Esophagus squamous epithelium (tissue), 5 donors: ENCODE measurements at regions not wholly inside any gene's neighbourhood (a gene's known extent, or its start where the extent isn't known, plus 50 kb on each side); places are given as distances from the start of the nearest gene placed in this dataset.

Experiments
- DNase-seq: peaks from one replicate; lab custom pipeline; 2025; lab: John Stamatoyannopoulos, UW
- H3K27ac ChIP-seq, 4 donors: fragments of 200-600 bp; sonication (generic); one replicate each; pipeline ENCODE4 v1.5.1; 2016 to 2019; ENCODE audit warnings: mild to moderate bottlenecking in 1 of 4
- H3K27me3 ChIP-seq, 4 donors: fragments of 200-600 bp; sonication (generic); 1 replicate in 3 of 4; 2 replicates in 1 of 4; pipeline versions ENCODE4 v1.5.1 to v1.6.0; 2017 to 2021; ENCODE audit warnings: antibody characterized with exemption in 1 of 4
- H3K36me3 ChIP-seq, 3 donors: fragments of 200-600 bp; sonication (generic); one replicate each; pipeline ENCODE4 v1.5.1; 2016 to 2019
- H3K4me1 ChIP-seq, 3 donors: fragments of 200-600 bp; sonication (generic); one replicate each; pipeline ENCODE4 v1.5.1; 2017 to 2019
- H3K4me3 ChIP-seq, 4 donors: fragments of 200-600 bp; sonication (generic); 1 replicate in 3 of 4; 2 replicates in 1 of 4; pipeline ENCODE4 v1.5.1; 2016 to 2019; ENCODE audit warnings: mild to moderate bottlenecking in 2 of 4, moderate library complexity in 1 of 4
- H3K9me3 ChIP-seq, 3 donors: fragments of 200-600 bp; sonication (generic); one replicate each; pipeline ENCODE4 v1.5.1; 2016 to 2019
- POLR2A ChIP-seq, 4 donors: fragments of 450-650 bp; IDR thresholded peaks; one replicate each; pipeline ENCODE4 v1.6.1; 2017; ENCODE audit warnings: antibody characterized with exemption in 4 of 4, mild to moderate bottlenecking in 4 of 4, moderate library complexity in 3 of 4
- WGBS, 2 donors: methylation state at CpG; one replicate each; pipeline ENCODE4 v1.1.5; 2018; 5-methylcytosine and 5-hydroxymethylcytosine counted together
- intact Hi-C: fragments of 100-400 bp; cut with DNase I; formaldehyde crosslinking; loops from one replicate; pipeline ENCODE4 v1.15.0; 2022
- TF ChIP-seq, protein P1 (sequence below), 6 experiments: fragments of 450-650 bp in 4 of 6; fragments of 200-600 bp in 2 of 6; sonication (generic) in 2 of 6; IDR thresholded peaks; one replicate each; pipeline ENCODE4 v1.5.1; 2016 to 2019; ENCODE audit warnings: antibody characterized with exemption in 6 of 6, mild to moderate bottlenecking in 4 of 6, moderate library complexity in 4 of 6
- donor health status: DM: yes; HTN: yes; CAD: no.

- Histone ChIP-seq H3K27me3 (no peaks in the 10 kb centered on the region), H3K9me3 (no peaks in the 10 kb centered on the region), H3K36me3 (no peaks in the 10 kb centered on the region), H3K4me3 (no peak overlapping the region), H3K27ac (no peak overlapping the region), H3K4me1 (no peaks in the 10 kb centered on the region)
- intact Hi-C loops: no loop called here
- 88 to 90% methylated on average over 5 of the region's 5 CpGs for WGBS, 2 donors
- TF ChIP-seq POLR2A (IDR thresholded peaks at IDR 0.05): no peak
- TF ChIP-seq, protein P1, sequence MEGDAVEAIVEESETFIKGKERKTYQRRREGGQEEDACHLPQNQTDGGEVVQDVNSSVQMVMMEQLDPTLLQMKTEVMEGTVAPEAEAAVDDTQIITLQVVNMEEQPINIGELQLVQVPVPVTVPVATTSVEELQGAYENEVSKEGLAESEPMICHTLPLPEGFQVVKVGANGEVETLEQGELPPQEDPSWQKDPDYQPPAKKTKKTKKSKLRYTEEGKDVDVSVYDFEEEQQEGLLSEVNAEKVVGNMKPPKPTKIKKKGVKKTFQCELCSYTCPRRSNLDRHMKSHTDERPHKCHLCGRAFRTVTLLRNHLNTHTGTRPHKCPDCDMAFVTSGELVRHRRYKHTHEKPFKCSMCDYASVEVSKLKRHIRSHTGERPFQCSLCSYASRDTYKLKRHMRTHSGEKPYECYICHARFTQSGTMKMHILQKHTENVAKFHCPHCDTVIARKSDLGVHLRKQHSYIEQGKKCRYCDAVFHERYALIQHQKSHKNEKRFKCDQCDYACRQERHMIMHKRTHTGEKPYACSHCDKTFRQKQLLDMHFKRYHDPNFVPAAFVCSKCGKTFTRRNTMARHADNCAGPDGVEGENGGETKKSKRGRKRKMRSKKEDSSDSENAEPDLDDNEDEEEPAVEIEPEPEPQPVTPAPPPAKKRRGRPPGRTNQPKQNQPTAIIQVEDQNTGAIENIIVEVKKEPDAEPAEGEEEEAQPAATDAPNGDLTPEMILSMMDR (IDR thresholded peaks at IDR 0.05): no peak
- DNase-seq: no peak
These were observed 296.8 kb upstream of the KYNU start for GRCh38 chr2:142580691-142581090.

DNA sequence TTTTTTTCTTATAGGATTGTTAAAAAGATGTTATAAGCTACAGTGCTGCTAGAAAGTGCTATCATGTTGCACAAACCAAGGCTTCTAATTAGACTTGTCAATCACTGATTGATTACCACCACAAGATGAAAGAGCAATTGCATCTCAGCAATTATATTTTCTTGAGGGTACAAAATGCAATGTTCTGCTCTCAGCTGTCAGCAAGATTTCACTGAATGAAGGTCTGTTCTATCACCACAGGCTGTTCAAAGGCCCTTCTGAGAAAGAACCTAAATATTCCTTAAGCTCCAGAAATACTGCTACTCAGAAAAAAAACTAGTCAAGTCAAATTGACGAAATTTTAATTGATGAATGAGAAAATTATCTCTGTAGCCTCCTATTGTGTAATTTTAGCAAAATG, 301.9 kb upstream of the KYNU start:
- 33 to 42% methylated on average over 1 of the region's 1 CpG for WGBS, 2 donors
- no peak for TF ChIP-seq POLR2A (IDR thresholded peaks at IDR 0.05)
- DNase-seq: no peak
- no peak overlapping the region for H3K4me3 ChIP-seq
- H3K27me3 ChIP-seq: no peaks in the 10 kb centered on the region
- H3K9me3 ChIP-seq: no peaks in the 10 kb centered on the region
- H3K27ac ChIP-seq: no peak overlapping the region
- H3K4me1 ChIP-seq: no peaks in the 10 kb centered on the region
- intact Hi-C loops: no loop called here
- H3K36me3 ChIP-seq: no peaks in the 10 kb centered on the region

- H3K4me3 ChIP-seq: no peak overlapping the region
- intact Hi-C loops: no loop called here
- no peak overlapping the region for H3K27ac ChIP-seq
- H3K9me3 ChIP-seq: no peaks in the 10 kb centered on the region
- no peaks in the 10 kb centered on the region for H3K4me1 ChIP-seq
- DNase-seq: no peak
- H3K27me3 ChIP-seq: no peaks in the 10 kb centered on the region
- no peak for TF ChIP-seq POLR2A (IDR thresholded peaks at IDR 0.05)
- TF ChIP-seq, protein P1 (IDR thresholded peaks at IDR 0.05): no peak
- no peaks in the 10 kb centered on the region for H3K36me3 ChIP-seq
These were observed 303.1 kb upstream of the KYNU start for GRCh38 chr2:142574388-142574787.

DNA sequence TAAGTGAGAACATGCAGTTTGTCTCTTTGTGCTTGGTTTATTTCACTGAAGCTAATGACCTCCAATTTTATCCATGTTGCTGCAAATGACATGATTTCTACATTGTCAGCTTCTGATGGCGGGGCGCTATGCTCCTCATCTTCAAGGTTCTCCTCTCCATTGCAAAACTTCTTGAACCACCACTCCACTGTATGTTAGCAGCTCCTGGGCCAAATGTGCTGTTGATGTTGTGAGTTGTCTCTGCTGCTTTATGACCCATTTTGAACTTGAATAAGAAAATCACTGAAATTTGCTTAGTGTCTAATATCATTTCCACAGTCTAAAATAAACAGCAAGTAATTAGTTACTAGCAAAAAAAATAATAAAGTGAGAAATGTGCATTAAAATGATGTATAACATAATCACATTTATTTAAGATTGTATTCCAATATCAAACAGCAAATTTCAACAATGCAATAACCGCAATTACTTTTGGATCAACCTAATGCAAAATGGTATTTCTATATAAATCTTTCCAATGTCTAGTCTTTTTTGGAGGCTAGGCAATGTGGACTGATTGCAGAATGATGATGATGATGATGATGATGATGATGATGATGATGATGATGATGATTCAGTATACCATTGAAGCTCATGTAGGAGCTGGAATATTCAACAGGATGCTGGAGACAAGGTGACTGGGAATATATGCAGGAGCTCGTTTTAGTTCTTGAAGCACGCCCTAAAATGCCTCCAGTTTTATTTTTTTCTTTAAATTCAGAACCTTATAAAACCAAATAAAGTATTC, 304.9 kb upstream of the KYNU start:
- 81 to 87% methylated on average over 5 of the region's 5 CpGs for WGBS, 2 donors
- H3K4me3 ChIP-seq: no peak overlapping the region
- H3K27me3 ChIP-seq: no peaks in the 10 kb centered on the region
- intact Hi-C loops: no loop called here
- H3K4me1 ChIP-seq: no peaks in the 10 kb centered on the region
- H3K36me3 ChIP-seq: no peaks in the 10 kb centered on the region
- H3K27ac ChIP-seq: no peak overlapping the region
- H3K9me3 ChIP-seq: no peaks in the 10 kb centered on the region
- no peak for DNase-seq
- TF ChIP-seq, protein P1 (IDR thresholded peaks at IDR 0.05): no peak
- no peak for TF ChIP-seq POLR2A (IDR thresholded peaks at IDR 0.05)

- Histone ChIP-seq H3K36me3 (no peaks in the 10 kb centered on the region), H3K4me3 (no peak overlapping the region), H3K27me3 (no peaks in the 10 kb centered on the region), H3K27ac (no peak overlapping the region), H3K9me3 (no peaks in the 10 kb centered on the region), H3K4me1 (no peaks in the 10 kb centered on the region)
- intact Hi-C loops: no loop called here
- WGBS, 2 donors: 71 to 82% methylated on average over 4 of the region's 4 CpGs
- TF ChIP-seq POLR2A (IDR thresholded peaks at IDR 0.05): no peak
- TF ChIP-seq, protein P1 (IDR thresholded peaks at IDR 0.05): no peak
- DNase-seq: no peak
These were observed 305.5 kb upstream of the KYNU start for GRCh38 chr2:142571934-142572333.
